Upper lobe of left lung (tissue), 6 donors: ENCODE measurements at regions not wholly inside any gene's neighbourhood (a gene's known extent, or its start where the extent isn't known, plus 50 kb on each side); places are given as distances from the start of the nearest gene placed in this dataset.

ENCODE experiments used
- ATAC-seq, 2 donors: fragments of 200-7000 bp; cut with Tn5 transposase; one replicate each; pipeline ENCODE4 v1.9.1; 2022; ENCODE audit warnings: mild to moderate bottlenecking in 2 of 2, moderate library complexity in 2 of 2; ENCODE audit not compliant: low FRiP score in 2 of 2
- DNase-seq, 2 donors: peaks; one replicate each; pipeline ENCODE4 v3.0.0-alpha.2; 2019 to 2020
- H3K27ac ChIP-seq, 4 donors: fragments of 200-600 bp; sonication (generic); one replicate each; pipeline ENCODE4 v1.5.1; 2016 to 2019
- H3K27me3 ChIP-seq, 4 donors: fragments of 200-600 bp; sonication (generic); one replicate each; pipeline ENCODE4 v1.5.1; 2017 to 2019
- H3K36me3 ChIP-seq, 4 donors: fragments of 200-600 bp; sonication (generic); one replicate each; pipeline ENCODE4 v1.5.1; 2016 to 2019
- H3K4me1 ChIP-seq, 4 donors: fragments of 200-600 bp; sonication (generic); one replicate each; pipeline ENCODE4 v1.5.1; 2018 to 2019
- H3K4me3 ChIP-seq, 4 donors: fragments of 200-600 bp; sonication (generic); one replicate each; pipeline ENCODE4 v1.5.1; 2017 to 2019; ENCODE audit warnings: mild to moderate bottlenecking in 2 of 4, moderate library complexity in 1 of 4
- H3K9me3 ChIP-seq, 4 donors: fragments of 200-600 bp; sonication (generic); one replicate each; pipeline ENCODE4 v1.5.1; 2018 to 2019
- EP300 ChIP-seq, 4 donors: sonication (generic); formaldehyde crosslinking; IDR thresholded peaks; one replicate each; pipeline ENCODE4 v1.5.1; 2017; ENCODE audit warnings: antibody characterized with exemption in 4 of 4, control low read depth in 2 of 4
- POLR2A ChIP-seq, 4 donors: fragments of 450-650 bp; IDR thresholded peaks; one replicate each; pipeline ENCODE4 v1.5.1; 2016 to 2017; ENCODE audit warnings: antibody characterized with exemption in 4 of 4, mild to moderate bottlenecking in 2 of 4
- POLR2AphosphoS5 ChIP-seq, 2 donors: sonication (generic); formaldehyde crosslinking; IDR thresholded peaks; one replicate each; pipeline ENCODE4 v1.5.1; 2017; ENCODE audit warnings: antibody characterized with exemption in 2 of 2
- WGBS, 2 donors: methylation state at CpG; one replicate each; pipeline ENCODE4 v1.1.5; 2017 to 2018; 5-methylcytosine and 5-hydroxymethylcytosine counted together
- TF ChIP-seq, protein P1 (sequence below), 6 experiments: fragments of 450-650 bp in 4 of 6; fragments of 200-600 bp in 2 of 6; sonication (generic) in 2 of 6; IDR thresholded peaks; one replicate each; pipeline ENCODE4 v1.5.1; 2016 to 2019; ENCODE audit warnings: antibody characterized with exemption in 6 of 6
- donor health status: DM: no; HTN: no; CAD: no; lungs with moderate emphysema.
- donor health status: DM: no; HTN: yes; CAD: no; lungs with severe emphysema.

DNA sequence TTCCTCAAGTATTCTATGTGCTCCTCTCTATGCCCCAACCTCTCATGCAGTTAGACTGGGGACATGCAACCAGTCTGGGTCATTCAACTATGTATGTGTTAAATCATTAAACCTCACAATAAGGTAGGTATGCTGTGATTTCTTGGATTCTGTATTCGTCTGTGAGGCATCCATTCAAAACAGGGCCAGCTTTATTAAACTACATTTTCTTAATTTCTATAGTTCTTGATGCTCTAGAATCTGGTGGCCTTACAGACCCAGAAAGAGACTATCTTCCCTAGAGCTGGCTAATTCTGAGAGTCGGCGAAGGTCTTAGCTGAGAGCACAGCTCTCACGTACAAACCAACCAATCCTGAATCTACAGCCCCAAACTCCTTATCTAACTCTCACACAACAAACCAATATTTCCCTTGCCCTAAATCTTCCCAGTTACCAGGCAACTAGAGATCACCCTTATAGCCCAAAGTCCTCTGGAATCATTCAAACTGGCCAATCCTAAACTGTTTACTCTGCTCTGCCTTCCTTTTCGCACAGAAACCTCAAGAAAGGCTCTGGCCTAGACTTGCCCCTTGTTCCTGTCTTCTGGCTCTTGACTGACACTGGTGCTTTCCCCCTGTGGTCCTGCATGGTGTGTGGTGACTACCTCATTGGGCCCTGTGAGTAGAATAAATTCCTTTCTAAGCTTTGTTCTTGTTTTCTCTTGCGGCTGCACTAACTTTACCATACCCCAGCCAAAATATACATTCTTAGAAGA is 203.5 kb upstream of the TET2 start:
- no peaks in the 10 kb centered on the region for H3K9me3 ChIP-seq
- H3K27ac ChIP-seq = no peak overlapping the region
- TF ChIP-seq POLR2AphosphoS5 (IDR thresholded peaks at IDR 0.05) (no peak), EP300 (IDR thresholded peaks at IDR 0.05) (no peak), POLR2A (IDR thresholded peaks at IDR 0.05) (no peak)
- TF ChIP-seq, protein P1, sequence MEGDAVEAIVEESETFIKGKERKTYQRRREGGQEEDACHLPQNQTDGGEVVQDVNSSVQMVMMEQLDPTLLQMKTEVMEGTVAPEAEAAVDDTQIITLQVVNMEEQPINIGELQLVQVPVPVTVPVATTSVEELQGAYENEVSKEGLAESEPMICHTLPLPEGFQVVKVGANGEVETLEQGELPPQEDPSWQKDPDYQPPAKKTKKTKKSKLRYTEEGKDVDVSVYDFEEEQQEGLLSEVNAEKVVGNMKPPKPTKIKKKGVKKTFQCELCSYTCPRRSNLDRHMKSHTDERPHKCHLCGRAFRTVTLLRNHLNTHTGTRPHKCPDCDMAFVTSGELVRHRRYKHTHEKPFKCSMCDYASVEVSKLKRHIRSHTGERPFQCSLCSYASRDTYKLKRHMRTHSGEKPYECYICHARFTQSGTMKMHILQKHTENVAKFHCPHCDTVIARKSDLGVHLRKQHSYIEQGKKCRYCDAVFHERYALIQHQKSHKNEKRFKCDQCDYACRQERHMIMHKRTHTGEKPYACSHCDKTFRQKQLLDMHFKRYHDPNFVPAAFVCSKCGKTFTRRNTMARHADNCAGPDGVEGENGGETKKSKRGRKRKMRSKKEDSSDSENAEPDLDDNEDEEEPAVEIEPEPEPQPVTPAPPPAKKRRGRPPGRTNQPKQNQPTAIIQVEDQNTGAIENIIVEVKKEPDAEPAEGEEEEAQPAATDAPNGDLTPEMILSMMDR (IDR thresholded peaks at IDR 0.05) = no peak
- no peaks in the 10 kb centered on the region for H3K27me3 ChIP-seq
- WGBS, 2 donors = 78 to 90% methylated on average over 6 of the region's 6 CpGs
- ATAC-seq (no peak), DNase-seq (no peak)
- H3K4me1 ChIP-seq = no peaks in the 10 kb centered on the region
- H3K36me3 ChIP-seq = no peaks in the 10 kb centered on the region
- no peak overlapping the region for H3K4me3 ChIP-seq

DNA sequence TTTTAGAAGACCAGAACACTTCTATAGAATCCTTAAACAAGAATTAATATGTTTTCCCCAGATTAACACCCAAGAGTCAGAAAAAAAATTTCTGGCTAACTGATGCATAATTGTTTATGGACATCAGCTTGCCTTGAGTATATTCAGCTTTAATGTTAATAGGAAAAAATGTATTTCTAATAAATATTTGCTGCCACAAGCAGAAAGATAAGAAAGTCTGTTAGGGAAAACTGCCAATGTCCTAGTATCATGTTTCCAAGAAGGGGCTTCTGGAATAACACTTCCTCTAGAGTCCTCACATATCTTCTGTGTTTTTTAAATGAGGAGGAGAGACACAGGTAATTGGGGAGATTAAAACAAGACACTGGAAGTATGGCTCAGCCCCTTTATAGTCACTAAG is 202.1 kb upstream of the TET2 start:
- TF ChIP-seq, protein P1 (IDR thresholded peaks at IDR 0.05) = no peak
- TF ChIP-seq POLR2A (IDR thresholded peaks at IDR 0.05) (no peak), POLR2AphosphoS5 (IDR thresholded peaks at IDR 0.05) (no peak), EP300 (IDR thresholded peaks at IDR 0.05) (no peak)
- no peaks in the 10 kb centered on the region for H3K27me3 ChIP-seq

DNA sequence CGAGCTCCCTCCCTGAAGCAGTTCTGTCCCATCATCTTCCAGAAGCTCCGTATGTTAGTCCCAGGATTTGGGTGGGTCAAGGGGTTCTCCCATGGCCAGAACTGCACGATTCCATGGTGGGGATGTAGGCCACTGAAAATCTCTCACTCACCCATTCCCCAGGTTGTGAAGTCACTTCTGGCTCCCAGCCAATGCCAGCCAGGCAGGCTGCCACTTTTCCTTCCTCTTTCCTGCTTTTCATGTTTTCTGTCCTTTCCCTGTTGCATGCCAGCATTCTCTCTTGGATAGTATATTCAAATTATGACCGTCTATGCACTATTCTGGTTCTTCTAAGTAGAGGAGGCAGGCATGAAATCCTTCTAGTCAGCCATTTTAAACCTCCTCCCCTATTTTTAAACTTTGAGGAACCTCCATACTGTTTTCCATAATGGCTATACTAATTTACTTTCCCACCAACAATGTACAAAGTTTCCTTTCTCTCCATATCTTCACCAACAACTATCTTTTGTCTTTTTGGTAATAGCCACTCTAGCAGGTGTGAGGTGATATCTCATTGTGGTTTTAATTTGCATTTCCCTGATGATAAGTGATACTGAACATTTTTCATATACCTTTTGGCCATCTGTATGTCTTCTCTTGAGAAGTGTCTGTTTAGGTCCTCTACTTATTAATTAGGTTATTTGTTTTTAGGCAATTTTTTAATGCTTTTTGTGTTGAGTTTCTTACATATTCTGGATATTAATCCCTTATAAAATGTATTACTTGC is 182.1 kb upstream of the TET2 start:
- peaks cover 0 to 10% (median 7%) of the 10 kb centered on the region in 4 donors for H3K4me1 ChIP-seq

More for the DNA sequence above, 202.1 kb upstream of the TET2 start:
- ATAC-seq (no peak), DNase-seq (no peak)
- no peaks in the 10 kb centered on the region for H3K36me3 ChIP-seq
- H3K4me3 ChIP-seq = no peak overlapping the region
- no peaks in the 10 kb centered on the region for H3K4me1 ChIP-seq
- H3K27ac ChIP-seq = no peak overlapping the region
- H3K9me3 ChIP-seq = no peaks in the 10 kb centered on the region

DNA sequence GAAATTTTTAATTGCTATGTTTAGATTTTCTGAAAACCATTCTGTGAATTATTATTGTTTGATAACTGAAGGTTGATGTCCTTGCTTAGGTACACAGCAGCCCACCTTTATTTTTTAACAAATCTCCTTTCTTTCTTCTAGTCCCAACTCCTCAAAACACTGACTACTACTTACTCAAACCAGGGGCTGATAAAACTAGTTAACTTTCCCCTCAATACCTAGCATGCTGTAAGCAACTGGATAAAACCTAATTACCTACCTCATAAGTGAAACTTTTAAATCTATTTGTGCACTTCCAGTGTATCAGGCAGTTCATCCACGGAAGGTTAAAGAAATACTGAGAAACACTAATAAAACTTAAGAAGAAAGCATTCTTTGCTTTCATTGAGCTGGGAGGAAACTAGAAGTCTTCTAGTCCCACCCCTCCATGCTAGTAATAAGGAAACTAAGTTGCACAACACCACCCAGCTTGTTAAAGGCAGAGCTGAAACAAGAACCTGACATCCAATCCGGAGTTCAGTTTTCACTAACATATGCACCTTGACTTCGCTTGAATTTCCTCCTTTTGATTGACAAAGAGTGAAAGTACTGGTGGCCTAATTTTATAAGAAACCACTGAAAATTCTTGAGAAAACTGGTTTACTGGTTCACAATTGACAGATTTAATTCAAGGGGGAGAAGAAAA is 180.2 kb upstream of the TET2 start:
- ATAC-seq (peak; percentile 86 to 88), DNase-seq (peak in 1 of 2 donors; percentile 76)
- TF ChIP-seq, protein P1 (IDR thresholded peaks at IDR 0.05) = no peak
- TF ChIP-seq POLR2AphosphoS5 (IDR thresholded peaks at IDR 0.05) (no peak), POLR2A (IDR thresholded peaks at IDR 0.05) (peak in 1 of 4 donors; percentile 21), EP300 (IDR thresholded peaks at IDR 0.05) (no peak)
- Histone ChIP-seq H3K4me3 (peak overlapping the region in 2 of 4 donors; percentile 7 to 14), H3K36me3 (no peaks in the 10 kb centered on the region), H3K4me1 (peaks cover 0 to 10% (median 7%) of the 10 kb centered on the region in 4 donors), H3K9me3 (no peaks in the 10 kb centered on the region), H3K27me3 (no peaks in the 10 kb centered on the region), H3K27ac (peak overlapping the region; percentile 53 to 79 (median 66))
- WGBS, 2 donors = 22 to 43% methylated on average over 3 of the region's 3 CpGs

More for the DNA sequence above, 182.1 kb upstream of the TET2 start:
- Histone ChIP-seq H3K27me3 (no peaks in the 10 kb centered on the region), H3K4me3 (no peak overlapping the region), H3K27ac (no peak overlapping the region), H3K9me3 (no peaks in the 10 kb centered on the region), H3K36me3 (no peaks in the 10 kb centered on the region)
- 74 to 76% methylated on average over 3 to 4 of the region's 4 CpGs for WGBS, 2 donors
- TF ChIP-seq POLR2A (IDR thresholded peaks at IDR 0.05) (no peak), EP300 (IDR thresholded peaks at IDR 0.05) (no peak), POLR2AphosphoS5 (IDR thresholded peaks at IDR 0.05) (no peak)
- TF ChIP-seq, protein P1 (IDR thresholded peaks at IDR 0.05) = no peak
- no peak for ATAC-seq
- DNase-seq = peak in 1 of 2 donors; percentile 28
